ENCODE measurements at regions not wholly inside any gene's neighbourhood (a gene's known extent, or its start where the extent isn't known, plus 50 kb on each side); places are given as distances from the start of the nearest gene placed in this dataset.
"Not testable (repeated sequence)": the region's sequence is repeated elsewhere in the genome, so short reads cannot be mapped to it uniquely, and the experiment has no call there.

DNA sequence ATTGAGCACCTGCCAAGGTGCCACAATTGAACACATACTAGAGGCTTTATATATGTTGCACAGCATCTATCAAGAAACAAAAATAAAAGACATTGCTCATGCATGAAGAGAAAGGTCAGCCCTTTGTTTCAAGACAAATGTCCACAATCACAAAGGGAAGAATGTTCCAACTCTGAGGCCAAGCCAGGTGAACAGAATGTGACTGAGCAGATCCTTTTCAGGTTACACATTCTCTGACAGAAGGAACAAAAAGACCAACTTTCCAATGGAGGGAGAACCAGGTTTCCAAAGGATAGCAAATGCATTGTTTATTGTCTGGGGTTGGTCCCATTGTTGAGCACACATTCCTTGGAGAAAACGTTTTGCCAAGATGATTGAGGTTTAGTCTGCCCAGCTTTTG, 50.2 kb upstream of the FAM174B start:
- no peak for DNase-seq (ENCODE audit: low read depth)

DNA sequence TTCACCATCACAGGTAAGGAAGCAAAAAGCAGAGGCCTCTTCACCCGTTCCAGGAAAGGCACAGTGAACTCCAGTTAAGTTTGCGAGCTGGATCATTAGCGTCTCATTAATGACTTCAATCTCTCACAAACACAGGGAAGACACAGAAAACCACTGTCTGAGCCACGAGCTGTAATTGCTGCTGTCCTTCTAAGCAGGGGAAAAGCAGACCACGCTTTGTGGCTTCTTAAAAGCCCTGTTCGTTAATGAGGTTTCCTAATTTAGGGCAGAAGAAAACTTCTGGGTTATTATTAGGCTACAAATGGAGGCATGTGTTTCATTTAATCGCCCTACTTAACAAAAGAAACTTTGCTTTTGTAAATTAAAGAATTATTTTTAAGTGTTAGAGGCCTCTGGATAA, 50.6 kb upstream of the FAM174B start:
- DNase-seq (ENCODE audit: low read depth), result no peak

DNA sequence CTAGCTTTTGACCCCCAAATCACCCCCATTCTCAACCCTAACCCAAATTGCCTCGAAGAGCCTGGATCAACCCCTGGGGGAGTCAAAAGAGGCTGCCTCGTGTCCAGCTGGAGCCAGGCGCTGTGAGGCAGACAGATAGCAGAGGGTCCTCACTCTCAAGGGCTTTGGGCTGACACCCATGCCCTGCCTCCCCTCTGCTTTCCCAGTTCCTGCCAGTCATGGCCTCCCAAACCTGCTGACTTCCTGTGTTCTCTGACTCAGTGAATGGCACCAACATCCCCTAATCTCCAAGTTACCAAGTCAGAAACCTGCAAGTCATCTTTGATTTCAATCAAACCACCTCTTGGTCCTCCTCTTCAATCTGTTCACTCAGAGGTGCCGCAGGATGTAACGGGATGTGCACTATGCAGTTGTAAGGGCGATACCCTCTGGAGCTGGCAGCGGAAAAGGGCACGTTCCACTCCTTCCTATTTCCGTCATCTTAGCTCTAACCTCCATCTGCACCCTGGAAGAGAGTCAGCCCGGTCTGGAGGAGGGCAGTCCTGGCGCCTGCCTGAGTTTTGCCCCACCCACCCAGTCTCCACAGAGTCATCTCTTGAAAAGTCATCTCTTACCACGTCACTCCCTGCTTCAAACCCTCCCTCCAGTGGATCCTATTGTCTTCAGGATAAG, 52.4 kb upstream of the FAM174B start:
- no peak for DNase-seq (ENCODE audit: low read depth)

- DNase-seq (ENCODE audit: low read depth), result no peak
These were observed 53.1 kb upstream of the FAM174B start for GRCh38 chr15:92708635-92709034.

DNA sequence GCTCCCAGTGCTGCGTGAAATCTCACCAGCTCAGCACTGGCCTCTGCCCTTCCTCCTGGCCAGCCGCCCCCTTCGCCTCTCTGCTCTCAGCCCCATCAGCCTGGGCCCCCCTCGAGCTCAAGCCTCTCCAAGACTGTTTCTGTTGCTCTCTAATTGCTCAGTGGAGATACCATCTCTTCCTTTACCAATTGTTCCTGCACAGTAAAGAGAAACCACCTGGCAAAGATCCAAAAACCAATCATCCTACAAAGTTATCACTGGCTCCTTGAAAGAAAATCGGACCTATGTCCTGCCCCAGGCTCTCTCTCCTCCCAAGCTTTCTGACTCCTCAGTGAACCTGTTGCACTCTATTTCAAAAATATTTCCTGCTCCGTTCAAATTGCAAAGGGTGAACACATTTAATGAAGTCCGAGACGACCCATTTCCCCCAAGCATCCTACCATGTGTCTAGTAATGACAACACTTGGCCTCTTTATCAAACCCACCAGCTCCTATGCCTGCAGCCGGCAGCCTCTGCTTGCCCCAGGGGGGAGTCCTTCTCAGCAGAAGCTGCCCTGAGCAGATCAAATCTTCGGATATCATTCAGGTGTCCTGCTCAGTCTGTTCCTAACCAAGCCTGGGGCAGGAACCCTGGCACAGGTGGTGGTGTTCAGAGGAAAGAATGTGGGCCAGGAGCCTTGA, 53.7 kb upstream of the FAM174B start:
- no peak for DNase-seq (ENCODE audit: low read depth)

GRCh38 chr15:92711457-92711831, 55.9 kb upstream of the FAM174B start:
- DNase-seq (ENCODE audit: low read depth), result no peak

DNA sequence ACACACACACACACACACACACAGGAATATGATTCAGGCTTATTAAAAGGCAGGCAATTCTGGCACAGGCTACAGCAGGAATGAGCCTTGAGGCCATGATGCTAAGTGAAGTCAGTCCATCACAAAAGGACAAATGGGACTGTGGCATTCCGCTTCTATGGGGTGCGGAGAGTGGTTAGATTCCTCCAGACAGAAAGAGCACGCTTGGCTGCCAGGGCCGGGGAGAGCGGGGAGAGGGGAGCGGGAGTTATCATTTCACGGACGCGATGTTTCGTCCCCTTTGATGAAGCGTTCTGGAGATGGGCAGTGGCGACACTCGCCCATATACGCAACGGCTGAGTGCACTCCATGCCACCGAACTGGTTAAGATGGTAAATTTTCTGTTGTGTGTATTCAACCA, 58.5 kb upstream of the FAM174B start:
- DNase-seq (ENCODE audit: low read depth), result no peak

GRCh38 chr15:92714477-92715401, 59.2 kb upstream of the FAM174B start:
- DNase-seq (ENCODE audit: low read depth), result no peak

- peak; percentile 71 for DNase-seq (ENCODE audit: low read depth)
These were observed 60.2 kb upstream of the FAM174B start for GRCh38 chr15:92715758-92716157.

DNA sequence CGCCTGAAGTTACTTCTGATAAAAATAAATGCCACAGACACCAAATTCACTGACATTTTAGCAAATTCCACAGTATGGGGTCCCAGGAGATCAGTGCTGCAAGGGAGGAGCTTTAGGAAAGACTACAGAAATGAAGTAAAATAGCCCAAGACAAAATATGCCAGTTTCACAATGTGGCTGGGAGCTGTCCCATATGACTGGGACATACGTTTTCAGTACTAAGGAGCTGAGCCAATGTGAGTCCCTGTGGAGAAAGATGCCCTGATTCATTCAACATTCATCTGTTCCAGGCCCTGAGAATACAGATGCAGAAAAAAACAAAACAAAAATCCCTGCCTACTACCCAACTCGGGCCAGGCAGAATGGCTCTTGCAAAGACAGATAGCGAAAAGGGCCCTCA, 63.4 kb upstream of the FAM174B start:
- DNase-seq (ENCODE audit: low read depth), result no peak

DNA sequence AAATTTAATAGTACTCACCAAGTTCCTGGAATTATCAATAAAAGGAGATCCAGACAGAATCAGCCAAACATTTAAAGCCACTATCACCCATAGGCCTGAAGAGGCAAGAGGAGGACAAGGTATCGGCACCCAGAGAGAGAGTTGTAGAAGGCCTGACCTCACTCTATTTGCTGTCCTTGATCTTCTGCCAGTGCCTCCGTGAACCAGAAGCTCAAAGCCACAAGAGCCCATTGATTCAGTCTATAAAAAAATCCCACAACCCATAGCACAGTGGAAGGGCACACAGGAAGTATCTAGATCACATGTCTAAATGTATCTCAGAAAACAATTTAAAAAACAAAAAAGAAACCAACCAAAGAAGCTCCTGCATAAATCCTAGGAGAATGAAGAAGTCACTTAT, 68.6 kb upstream of the FAM174B start:
- DNase-seq (ENCODE audit: low read depth), result no peak

DNA sequence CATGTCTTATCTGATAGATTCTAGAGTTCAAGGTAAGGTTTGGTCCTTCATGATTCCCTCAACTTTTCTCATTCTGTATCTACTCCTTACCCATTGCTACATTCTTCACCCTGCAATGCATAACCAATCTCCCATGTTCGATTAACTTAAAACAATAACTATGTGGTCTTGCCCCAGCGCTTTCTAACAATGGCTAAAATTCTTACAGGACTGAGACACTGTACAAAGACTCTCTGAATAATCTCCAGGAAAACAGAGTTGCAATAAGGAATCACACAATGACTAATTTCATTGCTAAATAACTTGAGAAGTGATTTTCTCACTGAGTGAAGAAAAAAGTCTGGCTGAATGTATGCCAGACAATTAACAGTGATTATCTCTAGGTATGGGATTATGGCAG, 69.6 kb upstream of the FAM174B start:
- DNase-seq (ENCODE audit: low read depth), result no peak

- DNase-seq (ENCODE audit: low read depth), result no peak
These were observed 72.7 kb upstream of the FAM174B start for GRCh38 chr15:92728266-92728665.

DNA sequence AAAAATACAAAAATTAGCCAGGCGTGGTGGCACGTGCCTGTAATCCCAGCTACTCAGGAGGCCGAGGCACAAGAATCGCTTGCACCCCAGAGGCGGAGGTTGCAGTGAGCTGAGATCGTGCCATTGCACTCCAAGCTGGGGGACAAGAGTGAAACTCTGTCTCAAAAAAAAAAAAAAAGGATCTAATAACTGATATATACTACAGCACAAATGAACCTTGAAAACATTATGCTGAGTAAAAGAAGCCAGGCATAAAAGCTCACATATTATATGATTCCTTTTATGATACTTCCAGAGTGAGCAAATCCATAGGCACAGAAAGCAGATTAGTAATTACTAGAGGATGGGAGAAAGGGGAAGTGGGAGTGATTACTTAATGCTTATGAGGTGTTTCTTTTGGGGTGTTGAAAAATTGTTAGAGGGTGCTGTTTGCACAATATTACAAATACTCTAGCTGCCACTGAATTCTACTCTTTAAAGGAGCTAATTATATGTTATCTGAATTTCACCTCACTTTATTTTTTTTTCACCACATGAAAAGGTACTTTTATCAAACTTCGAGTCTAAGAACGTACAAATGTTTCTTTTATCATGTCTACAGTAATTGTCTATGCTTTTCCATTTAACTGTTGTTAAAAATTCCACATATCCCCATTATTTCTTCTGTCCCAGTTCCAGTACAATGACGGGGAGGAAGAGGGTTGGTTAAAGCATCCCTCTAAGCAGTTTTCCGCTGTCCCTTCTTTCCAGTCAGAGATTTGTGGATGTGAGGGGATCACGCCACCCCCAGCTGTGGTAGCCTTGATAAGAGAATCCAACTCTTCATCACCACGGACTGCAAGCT, 77.7 kb upstream of the FAM174B start:
- no peak for DNase-seq (ENCODE audit: low read depth)

- DNase-seq (ENCODE audit: low read depth), result no peak
These were observed 78.5 kb upstream of the FAM174B start for GRCh38 chr15:92733934-92734521.

DNA sequence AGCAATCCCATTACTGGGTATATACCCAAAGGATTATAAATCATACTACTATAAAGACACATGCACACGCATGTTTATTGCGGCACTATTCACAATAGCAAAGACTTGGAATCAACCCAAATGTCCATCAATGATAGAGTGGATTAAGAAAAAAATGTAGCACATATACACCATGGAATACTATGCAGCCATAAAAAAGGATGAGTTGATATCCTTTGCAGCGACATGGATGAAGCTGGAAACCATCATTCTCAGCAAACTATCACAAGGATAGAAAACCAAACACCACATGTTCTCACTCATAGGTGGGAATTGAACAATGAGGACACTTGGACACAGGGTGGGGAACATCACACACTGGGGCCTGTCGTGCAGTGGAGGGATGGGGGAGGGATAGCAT, 83.7 kb upstream of the FAM174B start:
- not testable (repeated sequence) for DNase-seq (ENCODE audit: low read depth)

DNA sequence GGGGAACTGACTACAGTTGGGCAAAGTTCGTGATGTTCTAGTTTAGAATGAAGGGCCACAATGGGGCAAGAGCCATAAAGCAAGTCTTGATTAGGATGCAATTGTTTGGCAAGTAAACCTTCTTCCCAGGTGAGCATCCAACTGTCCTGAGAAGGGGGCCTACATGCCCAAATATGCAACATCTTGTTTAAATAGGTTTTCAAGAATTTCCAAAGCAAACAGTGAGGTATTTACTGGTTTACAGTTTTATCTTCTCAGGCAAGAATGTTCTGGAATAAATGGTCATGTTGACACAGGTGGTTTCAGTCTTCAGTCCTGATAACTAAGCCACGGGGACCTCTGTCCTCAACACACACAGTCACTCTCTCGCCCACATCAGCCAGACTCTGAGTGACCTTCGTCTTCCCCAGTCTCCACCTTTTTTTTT, 90.3 kb upstream of the FAM174B start:
- DNase-seq (ENCODE audit: low read depth), result no peak

DNA sequence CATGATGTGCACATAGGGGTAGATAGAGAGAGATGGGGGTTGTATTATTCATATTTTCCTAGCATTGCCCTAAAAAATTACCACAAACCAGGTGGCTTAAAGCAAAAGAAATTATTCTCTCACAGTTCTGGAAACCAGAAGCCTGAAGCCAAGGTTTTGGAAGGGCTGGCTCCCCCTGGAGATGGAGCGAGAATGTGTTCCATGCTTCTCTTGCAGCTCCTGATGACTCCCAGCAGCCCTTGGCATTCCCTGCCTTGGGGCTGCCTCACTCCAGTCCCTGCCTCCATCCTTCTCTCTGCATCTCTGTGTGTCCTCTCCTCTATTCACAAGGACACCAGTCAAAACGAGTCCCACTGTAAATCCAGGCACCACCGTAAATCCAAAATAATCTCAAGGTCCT, 91.5 kb upstream of the FAM174B start:
- no peak for DNase-seq (ENCODE audit: low read depth)

- peak; percentile 31 for DNase-seq (ENCODE audit: low read depth)
These were observed 93.6 kb upstream of the FAM174B start for GRCh38 chr15:92749216-92749615.

- DNase-seq (ENCODE audit: low read depth), result no peak
These were observed 94.4 kb upstream of the FAM174B start for GRCh38 chr15:92749946-92750345.

- DNase-seq (ENCODE audit: low read depth), result no peak
These were observed 96.0 kb upstream of the FAM174B start for GRCh38 chr15:92751528-92751927.

All from forelimb muscle (tissue), 1 donor.